Type B pancreatic cell (in vitro differentiated cells): ENCODE measurements at regions not wholly inside any gene's neighbourhood (a gene's known extent, or its start where the extent isn't known, plus 50 kb on each side); places are given as distances from the start of the nearest gene placed in this dataset.

Experiments
- DNase-seq: peaks from one replicate; pipeline ENCODE4 v3.0.0; 2021; ENCODE audit warnings: mixed read lengths; ENCODE audit not compliant: unreplicated experiment; ENCODE audit errors: extremely low spot score
- H3K27ac Mint-ChIP-seq: 2 replicates; pipeline ENCODE4 v1.8.0; 2021; ENCODE audit warnings: mild to moderate bottlenecking, mixed read lengths
- H3K27me3 Mint-ChIP-seq: 2 replicates; pipeline ENCODE4 v1.8.0; 2021; ENCODE audit warnings: mixed read lengths
- H3K36me3 Mint-ChIP-seq: 2 replicates; pipeline ENCODE4 v1.8.0; 2021; ENCODE audit warnings: mixed read lengths
- H3K4me1 Mint-ChIP-seq: one replicate; pipeline ENCODE4 v1.8.0; 2021; ENCODE audit warnings: mixed read lengths; ENCODE audit not compliant: unreplicated experiment
- H3K4me3 Mint-ChIP-seq: 2 replicates; pipeline ENCODE4 v1.8.0; 2021; ENCODE audit warnings: mild to moderate bottlenecking, mixed read lengths
- H3K9me3 Mint-ChIP-seq: 2 replicates; pipeline ENCODE4 v1.8.0; 2021; ENCODE audit warnings: mixed read lengths
- TF ChIP-seq, protein P1 (sequence below): fragments of 200-600 bp; sonication (generic); conservative IDR thresholded peaks from 2 replicates; pipeline ENCODE4 v1.5.0; 2021; ENCODE audit warnings: antibody characterized with exemption, mild to moderate bottlenecking

DNA sequence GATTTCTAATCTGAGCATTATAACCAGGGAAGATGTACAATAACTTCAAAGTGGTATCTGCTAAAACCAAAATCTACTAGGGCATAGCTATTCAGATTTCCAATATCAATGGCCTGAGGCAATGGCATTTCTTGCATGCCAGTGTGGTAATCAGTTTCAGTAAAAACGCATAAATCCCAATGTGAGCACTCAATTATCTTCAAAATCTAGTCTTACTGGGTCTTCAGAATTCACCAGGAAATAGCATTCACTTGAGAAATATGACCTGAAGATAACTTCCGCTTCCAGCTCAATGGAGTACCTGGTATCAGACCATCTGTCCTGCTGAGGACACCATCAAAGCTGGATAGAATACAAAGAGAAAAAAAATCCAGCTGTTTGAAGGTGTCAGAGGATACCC, 72.4 kb downstream of the TRIL start:
- Mint-ChIP-seq H3K4me1 (peaks cover 8% of the 10 kb centered on the region), H3K27ac (no peak overlapping the region), H3K27me3 (peaks cover 9% of the 10 kb centered on the region), H3K36me3 (peaks cover 5% of the 10 kb centered on the region), H3K9me3 (peaks cover 11% of the 10 kb centered on the region), H3K4me3 (no peak overlapping the region)
- DNase-seq: no peak
- TF ChIP-seq, protein P1, sequence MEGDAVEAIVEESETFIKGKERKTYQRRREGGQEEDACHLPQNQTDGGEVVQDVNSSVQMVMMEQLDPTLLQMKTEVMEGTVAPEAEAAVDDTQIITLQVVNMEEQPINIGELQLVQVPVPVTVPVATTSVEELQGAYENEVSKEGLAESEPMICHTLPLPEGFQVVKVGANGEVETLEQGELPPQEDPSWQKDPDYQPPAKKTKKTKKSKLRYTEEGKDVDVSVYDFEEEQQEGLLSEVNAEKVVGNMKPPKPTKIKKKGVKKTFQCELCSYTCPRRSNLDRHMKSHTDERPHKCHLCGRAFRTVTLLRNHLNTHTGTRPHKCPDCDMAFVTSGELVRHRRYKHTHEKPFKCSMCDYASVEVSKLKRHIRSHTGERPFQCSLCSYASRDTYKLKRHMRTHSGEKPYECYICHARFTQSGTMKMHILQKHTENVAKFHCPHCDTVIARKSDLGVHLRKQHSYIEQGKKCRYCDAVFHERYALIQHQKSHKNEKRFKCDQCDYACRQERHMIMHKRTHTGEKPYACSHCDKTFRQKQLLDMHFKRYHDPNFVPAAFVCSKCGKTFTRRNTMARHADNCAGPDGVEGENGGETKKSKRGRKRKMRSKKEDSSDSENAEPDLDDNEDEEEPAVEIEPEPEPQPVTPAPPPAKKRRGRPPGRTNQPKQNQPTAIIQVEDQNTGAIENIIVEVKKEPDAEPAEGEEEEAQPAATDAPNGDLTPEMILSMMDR: no peak

DNA sequence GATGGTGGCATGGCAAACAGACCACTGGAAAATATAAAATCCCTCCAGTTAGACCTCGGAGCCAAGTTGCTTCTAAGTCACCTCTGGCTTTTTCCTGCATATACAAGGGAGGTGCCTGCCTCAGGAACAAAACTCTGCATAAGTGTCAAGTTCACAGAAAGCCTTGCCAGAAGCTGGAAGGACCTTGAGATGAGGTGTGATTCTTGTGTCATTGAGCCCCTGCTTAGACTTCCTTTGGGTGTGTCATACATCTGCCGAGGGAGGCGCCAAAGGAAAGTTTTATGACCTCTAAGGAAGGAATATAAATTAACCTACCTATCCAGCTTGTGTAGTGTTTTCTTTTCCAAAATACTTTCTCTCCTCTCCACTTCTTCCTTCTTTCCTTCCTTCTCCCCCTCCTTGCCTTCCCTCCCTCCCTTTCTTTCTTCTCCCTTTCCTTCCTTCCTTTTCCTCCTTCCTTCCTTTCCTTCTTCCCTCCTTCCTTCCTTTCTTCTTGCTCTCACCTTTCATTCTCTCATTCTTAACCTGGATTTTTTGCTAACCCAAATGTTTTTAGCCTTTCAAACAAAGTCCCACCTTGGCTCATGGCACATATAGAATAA, 75.2 kb downstream of the TRIL start:
- H3K27ac Mint-ChIP-seq: no peak overlapping the region
- no peak for DNase-seq
- peaks cover 9% of the 10 kb centered on the region for H3K27me3 Mint-ChIP-seq
- no peak overlapping the region for H3K4me3 Mint-ChIP-seq
- H3K4me1 Mint-ChIP-seq: no peaks in the 10 kb centered on the region
- H3K9me3 Mint-ChIP-seq: no peaks in the 10 kb centered on the region
- H3K36me3 Mint-ChIP-seq: no peaks in the 10 kb centered on the region
- TF ChIP-seq, protein P1: no peak

DNA sequence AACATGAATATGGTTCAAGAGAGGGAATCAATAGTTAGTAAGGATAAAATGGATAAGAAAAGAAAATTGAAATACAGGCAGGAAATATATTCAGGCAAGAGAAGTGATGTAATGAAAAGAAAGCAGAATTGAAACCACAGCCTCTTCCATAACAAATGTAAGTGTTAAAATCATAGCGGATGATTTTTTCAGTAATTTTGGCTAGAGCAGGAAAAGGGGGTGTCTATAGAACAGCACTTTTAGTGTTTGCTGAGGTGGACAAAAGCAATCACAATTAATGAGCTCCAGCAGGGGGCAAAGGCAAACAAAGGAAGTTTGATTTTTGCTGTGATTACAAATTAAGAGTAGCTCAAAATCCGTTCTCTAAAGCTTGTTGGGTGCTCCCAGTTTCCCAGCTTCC, 79.0 kb downstream of the TRIL start:
- TF ChIP-seq, protein P1: no peak
- Mint-ChIP-seq H3K4me1 (peaks cover 4% of the 10 kb centered on the region), H3K4me3 (no peak overlapping the region), H3K27ac (no peak overlapping the region), H3K36me3 (no peaks in the 10 kb centered on the region), H3K27me3 (peaks cover 31% of the 10 kb centered on the region), H3K9me3 (no peaks in the 10 kb centered on the region)
- DNase-seq: no peak

DNA sequence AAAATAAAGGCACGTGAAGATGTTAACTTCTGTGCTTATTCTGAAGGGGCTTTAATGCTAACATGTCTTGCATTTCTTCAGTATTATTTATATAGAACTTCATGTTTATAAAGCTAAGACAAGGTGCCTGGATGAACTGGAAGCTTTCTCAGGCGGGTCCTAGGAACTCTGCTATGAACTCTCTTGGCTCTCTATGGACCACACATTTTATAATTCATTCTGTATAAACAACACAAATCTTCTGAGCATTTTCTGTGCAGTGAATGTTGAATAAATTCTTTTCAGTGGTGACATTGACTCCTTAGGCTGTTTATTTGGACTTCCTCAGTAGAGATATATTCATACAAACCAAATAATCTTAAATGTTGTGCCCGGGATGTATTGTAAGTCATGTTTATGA, 79.6 kb downstream of the TRIL start:
- no peak overlapping the region for H3K4me3 Mint-ChIP-seq
- peaks cover 4% of the 10 kb centered on the region for H3K4me1 Mint-ChIP-seq
- DNase-seq: no peak
- TF ChIP-seq, protein P1: no peak
- no peak overlapping the region for H3K27ac Mint-ChIP-seq
- no peaks in the 10 kb centered on the region for H3K36me3 Mint-ChIP-seq
- H3K9me3 Mint-ChIP-seq: no peaks in the 10 kb centered on the region
- peaks cover 34% of the 10 kb centered on the region for H3K27me3 Mint-ChIP-seq
